A549 (cell line): ENCODE measurements at regions not wholly inside any gene's neighbourhood (a gene's known extent, or its start where the extent isn't known, plus 50 kb on each side); places are given as distances from the start of the nearest gene placed in this dataset.
"Not testable (repeated sequence)": the region's sequence is repeated elsewhere in the genome, so short reads cannot be mapped to it uniquely, and the experiment has no call there.

Experiments used
- ATAC-seq, 2 experiments: fragments of 200-7000 bp in 1 of 2; fragments of >200 bp in 1 of 2; cut with Nextera tagmentation in 1 of 2; cut with Tn5 transposase in 1 of 2; 3 replicates each; pipeline versions ENCODE4 v1.8.0 to v1.9.1; 2018 to 2020; ENCODE audit warnings: mild to moderate bottlenecking in 1 of 2, moderate library complexity in 1 of 2
- CTCF ChIA-PET: fragments of 300-600 bp; sonication (Branson Sonifier 250); formaldehyde crosslinking; extraction: SDS; loops from one replicate; lab custom pipeline; 2021; ENCODE audit warnings: antibody characterized with exemption, inconsistent platforms; lab: Yijun Ruan, JAX
- POLR2A ChIA-PET: fragments of 350-600 bp; formaldehyde crosslinking; extraction: SDS; loops from one replicate; lab custom pipeline; 2021; ENCODE audit warnings: antibody characterized with exemption, inconsistent platforms; lab: Yijun Ruan, JAX
- DNase-seq, 2 experiments: peaks; one replicate each; pipeline versions ENCODE4 v3.0.0 to v3.0.0-alpha.2; 2011 to 2016; ENCODE audit warnings: low read depth in 1 of 2, low spot score in 1 of 2
- FAIRE-seq: peaks from 2 replicates; lab custom pipeline; 2011; peaks lifted over from hg19 to GRCh38; lab: Jason Lieb, UNC
- H3K27ac ChIP-seq, 2 experiments: fragments of >200 bp; sonication (Bioruptor Twin); formaldehyde crosslinking; 3 replicates each; pipeline ENCODE4 v1.5.1; 2016 to 2017
- H3K4me1 ChIP-seq: fragments of >200 bp; sonication (Bioruptor Twin); formaldehyde crosslinking; 3 replicates; pipeline ENCODE4 v1.6.1; 2016
- H3K4me2 ChIP-seq: fragments of >200 bp; sonication (Bioruptor Twin); formaldehyde crosslinking; 3 replicates; pipeline ENCODE4 v1.6.1; 2016
- H3K4me3 ChIP-seq: fragments of >200 bp; sonication (Bioruptor Twin); formaldehyde crosslinking; 3 replicates; pipeline ENCODE4 v1.5.1; 2016
- H3K9me3 ChIP-seq: fragments of >200 bp; sonication (Bioruptor Twin); formaldehyde crosslinking; 3 replicates; pipeline ENCODE4 v1.6.1; 2016
- CBX2 ChIP-seq: fragments of 200-600 bp; sonication (generic); IDR thresholded peaks from 2 replicates; pipeline ENCODE4 v1.6.1; 2016; ENCODE audit warnings: low read depth, mild to moderate bottlenecking, borderline replicate concordance
- CBX8 ChIP-seq: fragments of 200-600 bp; sonication (generic); IDR thresholded peaks from 2 replicates; pipeline ENCODE4 v1.6.1; 2016
- CHD2 ChIP-seq: fragments of 150-350 bp; IDR thresholded peaks from 2 replicates; pipeline ENCODE4 v1.6.1; 2014; ENCODE audit warnings: low read length; ENCODE audit not compliant: partially characterized antibody
- EHF ChIP-seq: fragments of 250-450 bp; sonication (Bioruptor Pico); IDR thresholded peaks from 2 replicates; pipeline ENCODE4 v1.5.0; 2020; ENCODE audit warnings: mild to moderate bottlenecking
- EP300 ChIP-seq, 2 experiments: fragments of >200 bp; sonication (Bioruptor Twin); formaldehyde crosslinking; IDR thresholded peaks; 2 replicates in 1 of 2; 3 replicates in 1 of 2; pipeline ENCODE4 v1.6.1; 2016 to 2017
- FOSB ChIP-seq: fragments of 250-450 bp; sonication (Bioruptor Pico); IDR thresholded peaks from 2 replicates; pipeline ENCODE4 v1.5.0; 2020; ENCODE audit warnings: mild to moderate bottlenecking, moderate library complexity
- FOSL2 ChIP-seq, 2 experiments: fragments of 450-650 bp in 1 of 2; fragments of >200 bp in 1 of 2; sonication (Bioruptor Twin) in 1 of 2; formaldehyde crosslinking; IDR thresholded peaks; 2 replicates each; pipeline versions ENCODE4 v1.5.0 to v1.6.1; 2016 to 2020; ENCODE audit warnings: mild to moderate bottlenecking in 1 of 2, moderate library complexity in 1 of 2
- FOXS1 ChIP-seq: fragments of 250-450 bp; sonication (Bioruptor Pico); IDR thresholded peaks from 2 replicates; pipeline ENCODE4 v1.5.0; 2020; ENCODE audit warnings: mild to moderate bottlenecking, moderate library complexity
- HDAC2 ChIP-seq: fragments of 200-600 bp; sonication (generic); IDR thresholded peaks from 2 replicates; pipeline ENCODE4 v1.6.1; 2016
- HMGXB4 ChIP-seq: fragments of 250-450 bp; sonication (Bioruptor Pico); IDR thresholded peaks from 2 replicates; pipeline ENCODE4 v1.5.0; 2021; ENCODE audit warnings: mild to moderate bottlenecking, moderate library complexity, borderline replicate concordance
- HOXB5 ChIP-seq: fragments of 250-450 bp; sonication (Bioruptor Pico); IDR thresholded peaks from 2 replicates; pipeline ENCODE4 v1.5.0; 2020; ENCODE audit warnings: mild to moderate bottlenecking, moderate library complexity
- JUNB ChIP-seq: fragments of >200 bp; sonication (Bioruptor Twin); formaldehyde crosslinking; IDR thresholded peaks from 2 replicates; pipeline ENCODE4 v1.6.1; 2016
- KDM5A ChIP-seq: fragments of 200-600 bp; sonication (generic); IDR thresholded peaks from 2 replicates; pipeline ENCODE4 v1.6.1; 2016; ENCODE audit warnings: antibody characterized with exemption, mild to moderate bottlenecking
- MYC ChIP-seq: IDR thresholded peaks from 2 replicates; pipeline ENCODE4 v1.6.1; 2012; ENCODE audit warnings: mild to moderate bottlenecking, inconsistent platforms, low read length, improper control_type of control experiment, borderline replicate concordance
- NFE2L2 ChIP-seq: fragments of 150-350 bp; conservative IDR thresholded peaks from 2 replicates; pipeline ENCODE4 v1.6.1; 2014; ENCODE audit warnings: low read length
- NPAS2 ChIP-seq: fragments of 250-450 bp; sonication (Bioruptor Pico); IDR thresholded peaks from 2 replicates; pipeline ENCODE4 v1.8.0; 2022; ENCODE audit warnings: mild to moderate bottlenecking, moderate library complexity, borderline replicate concordance
- PHF8 ChIP-seq: fragments of 200-600 bp; sonication (generic); IDR thresholded peaks from 2 replicates; pipeline ENCODE4 v1.6.1; 2016; ENCODE audit warnings: low read depth, mild to moderate bottlenecking, antibody characterized with exemption, moderate library complexity, borderline replicate concordance
- POLR2A ChIP-seq: IDR thresholded peaks from 2 replicates; pipeline ENCODE4 v1.6.1; 2012; ENCODE audit warnings: mild to moderate bottlenecking, low read length
- RARB ChIP-seq: fragments of 250-450 bp; sonication (Bioruptor Pico); IDR thresholded peaks from 2 replicates; pipeline ENCODE4 v1.8.0; 2021; ENCODE audit warnings: mild to moderate bottlenecking, moderate library complexity
- RFX5 ChIP-seq: fragments of 450-650 bp; IDR thresholded peaks from 2 replicates; pipeline ENCODE4 v1.7.1; 2014; ENCODE audit warnings: antibody characterized with exemption, mild to moderate bottlenecking, moderate library complexity
- SMC3 ChIP-seq: fragments of >200 bp; sonication (Bioruptor Twin); formaldehyde crosslinking; IDR thresholded peaks from 3 replicates; pipeline ENCODE4 v1.6.1; 2018; ENCODE audit warnings: inconsistent platforms
- USF2 ChIP-seq: fragments of 450-650 bp; IDR thresholded peaks from 2 replicates; pipeline ENCODE4 v1.6.1; 2014; ENCODE audit warnings: antibody characterized with exemption
- ZC3H11A ChIP-seq: fragments of 450-650 bp; IDR thresholded peaks from 2 replicates; pipeline ENCODE4 v1.6.1; 2014; ENCODE audit warnings: antibody characterized with exemption, mild to moderate bottlenecking
- ZFP36 ChIP-seq: fragments of 450-650 bp; IDR thresholded peaks from 2 replicates; pipeline ENCODE4 v1.6.1; 2014; ENCODE audit warnings: borderline replicate concordance; ENCODE audit not compliant: partially characterized antibody
- ZNF302 ChIP-seq: fragments of 250-450 bp; sonication (Bioruptor Pico); IDR thresholded peaks from 2 replicates; pipeline ENCODE4 v1.9.0; 2021; ENCODE audit warnings: inconsistent platforms, mild to moderate bottlenecking, moderate library complexity
- WGBS: methylation state at CpG from one replicate; pipeline ENCODE4 v1.1.6; 2017; ENCODE audit errors: missing lambda C conversion rate; 5-methylcytosine and 5-hydroxymethylcytosine counted together
- TF ChIP-seq, protein P1 (sequence below): IDR thresholded peaks from 2 replicates; pipeline ENCODE4 v1.6.1; 2012
- TF ChIP-seq, protein P2 (sequence below): fragments of 250-450 bp; sonication (Bioruptor Pico); IDR thresholded peaks from 2 replicates; pipeline ENCODE4 v1.5.0; 2020; ENCODE audit warnings: low read depth, mild to moderate bottlenecking, moderate library complexity

DNA sequence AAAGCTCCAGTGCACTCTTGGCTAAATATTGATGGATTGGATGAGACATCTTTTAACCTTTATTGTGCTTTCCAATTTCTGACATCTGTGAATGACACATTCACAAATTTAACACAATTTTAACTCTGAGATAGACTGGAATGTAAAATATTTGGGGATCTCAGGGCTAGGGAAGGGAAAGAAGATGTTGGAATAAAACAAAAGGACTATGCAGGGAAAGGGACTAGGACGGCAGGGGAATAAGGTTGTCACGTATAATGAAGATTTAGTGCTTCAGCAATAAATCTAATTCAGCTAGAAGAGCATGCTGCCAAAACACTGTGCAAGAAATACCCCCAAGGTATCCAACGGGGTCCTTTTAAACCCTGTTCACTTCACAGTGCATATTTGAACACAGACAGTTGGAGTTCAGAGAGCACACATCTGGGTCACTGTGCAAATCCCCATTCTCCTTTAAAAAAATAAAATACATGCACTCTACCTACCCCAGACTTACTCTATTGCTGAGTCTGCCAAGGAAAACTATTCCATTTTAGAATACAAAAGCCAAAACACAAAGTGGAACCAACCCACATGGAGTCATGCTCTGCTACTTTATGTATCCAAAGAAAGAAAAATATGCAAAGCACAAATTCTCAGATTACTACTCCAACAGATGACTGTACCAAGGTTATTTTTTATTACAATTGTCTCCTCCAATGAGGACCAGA lies 151.0 kb upstream of the RSPO3 start:
- Histone ChIP-seq H3K27ac (no peak overlapping the region), H3K9me3 (no peaks in the 10 kb centered on the region), H3K4me1 (no peaks in the 10 kb centered on the region), H3K4me3 (no peak overlapping the region), H3K4me2 (no peak overlapping the region)
- POLR2A ChIA-PET, result no interaction called here
- no peak for ATAC-seq
- CTCF ChIA-PET, result no interaction called here
- FAIRE-seq, result no peak
- no peak for TF ChIP-seq ZNF302 (CRISPR knock-in tag)
- no peak for TF ChIP-seq EP300 (IDR thresholded peaks at IDR 0.05)
- no peak for TF ChIP-seq ZFP36
- TF ChIP-seq CBX8, result no peak
- no peak for TF ChIP-seq POLR2A
- no peak for TF ChIP-seq PHF8
- TF ChIP-seq, protein P1, sequence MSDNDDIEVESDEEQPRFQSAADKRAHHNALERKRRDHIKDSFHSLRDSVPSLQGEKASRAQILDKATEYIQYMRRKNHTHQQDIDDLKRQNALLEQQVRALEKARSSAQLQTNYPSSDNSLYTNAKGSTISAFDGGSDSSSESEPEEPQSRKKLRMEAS, result no peak
- no peak for TF ChIP-seq EHF (CRISPR knock-in tag)
- TF ChIP-seq FOSB (CRISPR knock-in tag), result no peak
- TF ChIP-seq CHD2, result no peak
- no peak for TF ChIP-seq KDM5A
- TF ChIP-seq FOXS1 (CRISPR knock-in tag), result no peak
- TF ChIP-seq JUNB, result no peak
- no peak for TF ChIP-seq HMGXB4 (CRISPR knock-in tag)
- WGBS, result 69% methylated on average over 3 of the region's 3 CpGs
- no peak for DNase-seq

DNA sequence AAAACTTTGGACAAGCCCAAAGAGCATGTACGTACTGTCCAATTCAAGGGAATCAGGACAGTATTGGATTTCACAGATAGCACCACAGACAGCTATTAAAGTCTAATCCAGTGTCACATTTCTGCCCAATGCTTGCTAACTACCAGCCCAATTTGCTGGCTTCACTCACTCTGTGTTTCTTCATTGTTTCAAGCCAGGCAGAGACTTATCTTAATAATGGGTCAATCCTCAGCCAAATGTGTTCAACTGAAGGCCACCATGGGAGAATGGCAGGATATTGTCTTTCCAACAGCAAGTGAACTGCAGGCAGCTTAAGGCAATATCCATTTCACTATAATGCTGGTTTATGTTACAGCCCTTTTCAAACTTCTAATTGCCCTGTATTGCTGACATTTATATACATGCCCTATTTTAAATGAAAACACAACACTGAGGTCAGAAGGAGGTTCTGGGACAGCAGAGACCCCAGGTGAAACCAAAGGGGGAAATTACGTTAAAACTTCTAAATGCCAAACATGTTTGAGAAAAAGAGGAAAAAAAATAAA lies 142.1 kb upstream of the RSPO3 start:
- ATAC-seq, result no peak
- ChIA-PET POLR2A (no interaction called here), CTCF (no interaction called here)
- no peak for FAIRE-seq
- TF ChIP-seq CHD2, result no peak
- TF ChIP-seq HDAC2, result no peak
- TF ChIP-seq JUNB, result no peak
- no peak for TF ChIP-seq MYC
- TF ChIP-seq NFE2L2, result no peak
- no peak for TF ChIP-seq SMC3
- TF ChIP-seq, protein P2, sequence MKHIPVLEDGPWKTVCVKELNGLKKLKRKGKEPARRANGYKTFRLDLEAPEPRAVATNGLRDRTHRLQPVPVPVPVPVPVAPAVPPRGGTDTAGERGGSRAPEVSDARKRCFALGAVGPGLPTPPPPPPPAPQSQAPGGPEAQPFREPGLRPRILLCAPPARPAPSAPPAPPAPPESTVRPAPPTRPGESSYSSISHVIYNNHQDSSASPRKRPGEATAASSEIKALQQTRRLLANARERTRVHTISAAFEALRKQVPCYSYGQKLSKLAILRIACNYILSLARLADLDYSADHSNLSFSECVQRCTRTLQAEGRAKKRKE, result no peak
- no peak overlapping the region for H3K4me2 ChIP-seq
- no peaks in the 10 kb centered on the region for H3K9me3 ChIP-seq
- H3K4me1 ChIP-seq, result no peaks in the 10 kb centered on the region
- DNase-seq, result no peak
- WGBS, result 79% methylated on average over 2 of the region's 2 CpGs
- H3K4me3 ChIP-seq, result no peak overlapping the region
- no peak overlapping the region for H3K27ac ChIP-seq

DNA sequence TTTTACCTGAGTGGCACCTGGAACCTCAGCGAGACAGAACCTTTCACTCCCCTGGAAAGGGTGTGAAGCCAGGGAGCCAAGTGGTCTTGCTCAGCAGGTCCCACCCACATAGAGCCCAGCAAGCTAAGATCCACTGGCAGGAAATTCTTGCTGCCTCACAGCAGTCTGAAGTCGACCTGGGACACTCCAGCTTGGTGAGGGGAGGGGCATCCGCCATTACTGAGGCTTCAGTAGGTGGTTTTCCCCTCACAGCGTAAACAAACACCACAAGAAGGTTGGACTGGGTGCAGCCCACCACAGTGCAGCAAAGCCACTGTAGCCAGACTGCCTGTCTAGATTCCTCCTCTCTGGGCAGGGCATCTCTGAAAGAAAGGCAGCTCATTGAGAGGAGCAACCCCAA lies 134.7 kb upstream of the RSPO3 start:
- Histone ChIP-seq H3K4me3 (no peak overlapping the region), H3K4me2 (no peak overlapping the region), H3K9me3 (no peaks in the 10 kb centered on the region), H3K27ac (no peak overlapping the region), H3K4me1 (no peaks in the 10 kb centered on the region)
- ATAC-seq (no peak), FAIRE-seq (no peak), DNase-seq (no peak)
- CTCF ChIA-PET, result interaction anchor here (0.8 kb wide), 1 partner anchor 84 kb away, joined by 3 read pairs; no protein-coding TSS in a partner anchor
- 50% methylated on average over 1 of the region's 4 CpGs for WGBS
- POLR2A ChIA-PET, result no interaction called here
- TF ChIP-seq CHD2, result no peak
- TF ChIP-seq RARB (CRISPR knock-in tag), result no peak
- TF ChIP-seq RFX5, result no peak
- no peak for TF ChIP-seq HOXB5 (CRISPR knock-in tag)
- no peak for TF ChIP-seq CBX8
- TF ChIP-seq NPAS2 (CRISPR knock-in tag), result no peak
- no peak for TF ChIP-seq USF2
- no peak for TF ChIP-seq ZC3H11A
- TF ChIP-seq MYC, result no peak
- TF ChIP-seq FOSL2 (IDR thresholded peaks at IDR 0.05), result no peak
- no peak for TF ChIP-seq FOSL2 (CRISPR knock-in tag; IDR thresholded peaks at IDR 0.05)
- TF ChIP-seq CBX2, result no peak
- TF ChIP-seq KDM5A, result no peak
- TF ChIP-seq HDAC2, result no peak

GRCh38 chr6:126988125-126988524 lies 130.3 kb upstream of the RSPO3 start:
- H3K4me1 ChIP-seq, H3K4me2 ChIP-seq, ATAC-seq, DNase-seq, H3K9me3 ChIP-seq, FAIRE-seq, H3K27ac ChIP-seq, POLR2A ChIA-PET, H3K4me3 ChIP-seq, CTCF ChIA-PET: not testable (repeated sequence)
- WGBS, result 46% methylated on average over 1 of the region's 1 CpG
